ENCODE measurements at regions not wholly inside any gene's neighbourhood (a gene's known extent, or its start where the extent isn't known, plus 50 kb on each side); places are given as distances from the start of the nearest gene placed in this dataset.

DNA sequence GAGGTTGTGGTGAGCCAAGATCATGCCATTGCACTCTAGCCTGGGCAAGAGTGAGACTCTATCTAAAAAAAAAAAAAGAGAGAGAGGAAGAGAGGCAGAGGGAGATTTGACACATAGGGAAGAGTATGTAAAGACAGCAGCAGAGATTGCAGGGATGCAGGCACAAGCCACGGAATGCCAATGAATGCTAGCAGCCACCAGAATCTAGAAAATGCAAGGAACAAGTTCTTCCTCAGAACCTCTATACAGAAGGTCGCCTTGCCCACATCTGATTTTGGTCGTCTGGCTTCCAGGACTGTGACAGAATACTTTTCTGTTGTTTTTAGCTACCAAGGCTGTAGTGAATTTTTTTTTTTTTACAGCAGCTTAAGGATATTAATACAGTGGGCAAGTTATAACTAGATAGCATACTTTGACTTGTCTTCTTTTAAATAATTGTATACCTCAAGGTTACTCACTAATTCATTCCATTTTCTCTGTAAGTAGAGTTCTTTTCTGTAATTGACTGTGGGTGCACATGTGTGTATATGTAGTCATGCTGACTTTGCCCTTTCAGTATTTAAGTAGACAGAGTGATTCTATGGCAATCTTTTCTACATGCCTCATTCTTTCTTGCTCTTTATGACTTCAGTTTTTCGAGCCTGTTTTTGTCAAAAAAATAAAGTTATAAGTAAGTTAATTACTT lies 402.2 kb downstream of the GJA1 start:
- Histone ChIP-seq H3K4me3 (ENCODE audit: low read depth in 1 of 2, low read length in 2 of 2) (no peak overlapping the region), H3K4me1 (ENCODE audit: insufficient read depth, low read length) (no peaks in the 10 kb centered on the region), H3K27me3 (ENCODE audit: control insufficient read depth in 1 of 2, insufficient read depth in 2 of 2, low read length in 2 of 2) (no peaks in the 10 kb centered on the region), H3K9me3 (ENCODE audit: low read length) (no peaks in the 10 kb centered on the region), H3K36me3 (ENCODE audit: insufficient read depth, low read length) (no peaks in the 10 kb centered on the region), H3K27ac (ENCODE audit: low read depth, low read length) (no peak overlapping the region), H3K9ac (ENCODE audit: low read length) (no peak overlapping the region)

DNA sequence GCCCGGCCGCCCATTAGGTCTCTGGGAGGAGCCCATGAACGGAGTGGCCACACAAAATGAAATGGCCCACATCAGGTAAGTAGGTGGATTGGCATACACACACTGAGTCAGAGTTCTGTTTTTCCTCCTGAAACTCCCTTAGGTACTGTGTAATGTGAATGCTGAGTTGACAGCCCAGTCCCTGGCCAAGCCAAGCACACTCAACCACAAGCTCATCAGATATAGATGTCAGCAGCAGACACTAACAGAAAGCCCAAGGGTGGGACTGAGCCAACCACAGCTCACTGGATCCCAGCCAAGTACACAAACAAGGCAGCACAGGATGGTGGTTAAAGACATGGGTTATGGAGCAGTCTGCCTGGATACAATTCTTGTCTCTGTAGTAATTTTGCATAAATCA lies 403.4 kb downstream of the GJA1 start:
- Histone ChIP-seq H3K27ac (ENCODE audit: low read depth, low read length) (no peak overlapping the region), H3K4me3 (ENCODE audit: low read depth in 1 of 2, low read length in 2 of 2) (no peak overlapping the region), H3K9ac (ENCODE audit: low read length) (no peak overlapping the region), H3K27me3 (ENCODE audit: control insufficient read depth in 1 of 2, insufficient read depth in 2 of 2, low read length in 2 of 2) (no peaks in the 10 kb centered on the region), H3K36me3 (ENCODE audit: insufficient read depth, low read length) (no peaks in the 10 kb centered on the region), H3K9me3 (ENCODE audit: low read length) (no peaks in the 10 kb centered on the region), H3K4me1 (ENCODE audit: insufficient read depth, low read length) (no peaks in the 10 kb centered on the region)

DNA sequence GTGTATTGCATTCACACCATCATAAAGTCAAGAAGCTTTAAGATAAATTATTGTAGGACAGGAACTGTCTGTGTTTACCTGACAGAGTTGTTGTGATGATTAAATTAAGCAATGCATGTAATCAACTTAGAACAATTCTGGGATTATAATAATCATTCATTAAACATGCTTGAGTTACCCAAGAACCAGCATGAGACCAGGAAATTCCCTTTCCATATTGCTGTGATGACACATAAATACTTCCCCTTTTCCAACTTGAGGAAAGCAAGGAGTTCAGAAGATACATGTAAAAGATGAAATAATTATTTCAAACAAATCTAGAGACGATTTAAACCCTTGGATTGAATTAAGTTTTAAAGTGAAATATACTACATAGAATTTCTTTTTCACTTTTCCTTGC lies 404.4 kb downstream of the GJA1 start:
- Histone ChIP-seq H3K36me3 (ENCODE audit: insufficient read depth, low read length) (no peaks in the 10 kb centered on the region), H3K27ac (ENCODE audit: low read depth, low read length) (no peak overlapping the region), H3K4me1 (ENCODE audit: insufficient read depth, low read length) (no peaks in the 10 kb centered on the region), H3K9me3 (ENCODE audit: low read length) (no peaks in the 10 kb centered on the region), H3K27me3 (ENCODE audit: control insufficient read depth in 1 of 2, insufficient read depth in 2 of 2, low read length in 2 of 2) (no peaks in the 10 kb centered on the region), H3K9ac (ENCODE audit: low read length) (no peak overlapping the region), H3K4me3 (ENCODE audit: low read depth in 1 of 2, low read length in 2 of 2) (no peak overlapping the region)

DNA sequence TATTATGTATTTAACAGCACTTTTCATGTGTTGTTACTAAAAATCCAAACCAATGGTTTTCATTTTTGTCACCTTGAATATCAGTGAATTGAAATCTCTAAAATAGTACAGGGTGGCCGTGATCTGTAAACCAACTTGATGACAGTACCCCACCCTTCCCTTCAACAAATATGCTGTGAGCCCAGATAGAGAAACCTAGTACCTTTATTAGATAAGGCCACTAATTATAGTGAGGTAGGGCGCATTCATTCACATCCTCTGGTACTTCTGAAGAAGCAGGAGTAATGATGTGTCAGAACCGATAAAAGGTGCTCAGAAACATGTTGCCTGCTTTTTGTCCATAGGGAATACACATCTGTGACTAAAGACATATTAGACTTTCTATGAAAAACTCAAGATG lies 409.5 kb downstream of the GJA1 start:
- no peak overlapping the region for H3K27ac ChIP-seq (ENCODE audit: low read depth, low read length)
- H3K27me3 ChIP-seq (ENCODE audit: control insufficient read depth in 1 of 2, insufficient read depth in 2 of 2, low read length in 2 of 2): no peaks in the 10 kb centered on the region
- no peak overlapping the region for H3K9ac ChIP-seq (ENCODE audit: low read length)
- H3K4me3 ChIP-seq (ENCODE audit: low read depth in 1 of 2, low read length in 2 of 2): no peak overlapping the region
- no peaks in the 10 kb centered on the region for H3K9me3 ChIP-seq (ENCODE audit: low read length)
- no peaks in the 10 kb centered on the region for H3K36me3 ChIP-seq (ENCODE audit: insufficient read depth, low read length)
- H3K4me1 ChIP-seq (ENCODE audit: insufficient read depth, low read length): no peaks in the 10 kb centered on the region

DNA sequence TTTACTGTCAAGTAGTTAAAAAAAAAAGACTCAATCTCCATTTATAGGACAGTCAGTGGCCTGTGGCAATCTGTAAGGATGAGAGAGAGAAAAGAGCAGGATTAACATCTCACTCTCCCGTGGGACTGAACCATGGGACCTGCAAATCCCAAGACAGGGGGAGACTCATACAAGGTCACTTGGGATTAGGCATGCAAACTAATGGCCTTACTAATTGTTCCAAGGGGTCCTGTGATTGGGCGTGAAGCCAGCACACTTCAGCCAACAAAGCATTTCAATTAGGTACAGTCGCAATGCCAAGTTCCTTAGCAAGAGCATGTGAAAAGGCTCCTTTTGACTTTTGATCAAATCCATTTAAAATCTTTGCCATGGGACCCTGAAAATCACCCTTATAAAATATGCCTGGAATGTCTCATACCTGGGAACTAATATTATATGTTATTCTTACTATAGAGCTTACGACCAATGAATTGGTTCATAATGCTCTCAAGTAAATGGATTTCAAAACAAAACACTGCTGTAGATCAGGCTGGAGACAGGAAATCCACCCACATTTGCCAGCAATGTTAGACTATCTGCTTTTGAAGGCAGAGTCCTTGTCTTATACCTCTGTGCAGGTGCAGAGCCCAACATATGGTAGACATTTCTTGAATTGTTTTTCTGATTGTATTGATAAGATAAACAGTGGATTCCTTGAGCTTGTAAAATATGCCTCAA lies 412.5 kb downstream of the GJA1 start:
- H3K4me3 ChIP-seq (ENCODE audit: low read depth in 1 of 2, low read length in 2 of 2): no peak overlapping the region
- H3K9ac ChIP-seq (ENCODE audit: low read length): no peak overlapping the region
- no peaks in the 10 kb centered on the region for H3K27me3 ChIP-seq (ENCODE audit: control insufficient read depth in 1 of 2, insufficient read depth in 2 of 2, low read length in 2 of 2)
- H3K9me3 ChIP-seq (ENCODE audit: low read length): no peaks in the 10 kb centered on the region
- no peak overlapping the region for H3K27ac ChIP-seq (ENCODE audit: low read depth, low read length)
- no peaks in the 10 kb centered on the region for H3K36me3 ChIP-seq (ENCODE audit: insufficient read depth, low read length)
- no peaks in the 10 kb centered on the region for H3K4me1 ChIP-seq (ENCODE audit: insufficient read depth, low read length)

DNA sequence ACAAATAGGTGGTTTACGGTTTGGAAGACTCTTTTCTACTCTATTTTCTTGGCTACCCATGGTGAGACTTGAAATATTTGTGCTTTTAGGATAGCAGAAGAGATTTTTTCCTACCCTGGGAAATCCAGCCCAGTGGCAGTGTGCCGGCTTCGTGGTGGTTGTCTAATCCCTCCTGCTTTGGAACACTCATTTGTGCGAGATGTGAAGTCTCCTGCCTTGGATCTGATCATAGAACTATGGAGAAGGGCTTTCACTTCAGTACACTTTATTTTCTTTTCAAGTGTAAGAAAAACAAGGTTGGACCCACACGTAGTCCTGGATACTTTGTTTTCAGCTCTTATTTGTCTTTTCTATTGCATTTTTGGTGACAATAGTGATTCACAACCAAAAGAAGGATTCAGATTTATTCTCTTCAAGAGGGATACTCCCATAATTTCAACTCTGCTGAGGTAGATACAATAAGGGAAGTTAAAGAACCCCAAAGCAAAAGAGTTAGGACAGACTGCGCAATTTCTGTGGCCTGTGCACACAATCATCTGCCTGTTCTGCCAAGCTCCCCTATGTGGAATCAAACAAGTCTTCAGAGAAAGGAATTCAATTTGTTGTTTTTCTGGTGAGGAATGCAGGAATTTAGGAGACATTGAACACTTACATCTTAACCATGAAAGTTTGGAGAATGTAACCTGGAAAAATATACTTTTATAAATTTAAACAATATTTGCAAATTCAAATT lies 413.2 kb downstream of the GJA1 start:
- H3K27ac ChIP-seq (ENCODE audit: low read depth, low read length): no peak overlapping the region
- no peaks in the 10 kb centered on the region for H3K36me3 ChIP-seq (ENCODE audit: insufficient read depth, low read length)
- H3K4me3 ChIP-seq (ENCODE audit: low read depth in 1 of 2, low read length in 2 of 2): no peak overlapping the region
- H3K9ac ChIP-seq (ENCODE audit: low read length): no peak overlapping the region
- H3K4me1 ChIP-seq (ENCODE audit: insufficient read depth, low read length): no peaks in the 10 kb centered on the region
- H3K9me3 ChIP-seq (ENCODE audit: low read length): no peaks in the 10 kb centered on the region
- H3K27me3 ChIP-seq (ENCODE audit: control insufficient read depth in 1 of 2, insufficient read depth in 2 of 2, low read length in 2 of 2): no peaks in the 10 kb centered on the region

DNA sequence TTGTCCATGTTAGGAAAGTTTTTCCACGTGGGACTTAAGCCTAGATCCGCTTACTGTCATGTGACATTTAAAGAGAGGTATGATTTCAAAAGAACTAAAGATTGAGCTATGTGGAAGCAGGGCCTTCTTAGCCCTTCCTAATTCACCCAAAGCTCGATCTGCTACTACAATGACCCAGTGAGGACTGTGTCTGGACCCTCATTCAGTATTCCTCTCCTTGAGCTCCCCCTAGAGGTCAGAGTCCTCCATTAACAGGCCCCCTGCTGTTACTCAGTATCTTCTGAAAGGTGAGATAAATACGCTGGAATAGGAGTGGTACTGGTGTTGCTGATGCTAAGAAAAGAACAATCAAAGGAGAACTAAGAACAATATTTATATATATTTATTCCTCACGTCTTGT lies 414.0 kb downstream of the GJA1 start:
- Histone ChIP-seq H3K9ac (ENCODE audit: low read length) (no peak overlapping the region), H3K27ac (ENCODE audit: low read depth, low read length) (no peak overlapping the region), H3K36me3 (ENCODE audit: insufficient read depth, low read length) (no peaks in the 10 kb centered on the region), H3K9me3 (ENCODE audit: low read length) (no peaks in the 10 kb centered on the region), H3K4me3 (ENCODE audit: low read depth in 1 of 2, low read length in 2 of 2) (no peak overlapping the region), H3K4me1 (ENCODE audit: insufficient read depth, low read length) (no peaks in the 10 kb centered on the region), H3K27me3 (ENCODE audit: control insufficient read depth in 1 of 2, insufficient read depth in 2 of 2, low read length in 2 of 2) (no peaks in the 10 kb centered on the region)

DNA sequence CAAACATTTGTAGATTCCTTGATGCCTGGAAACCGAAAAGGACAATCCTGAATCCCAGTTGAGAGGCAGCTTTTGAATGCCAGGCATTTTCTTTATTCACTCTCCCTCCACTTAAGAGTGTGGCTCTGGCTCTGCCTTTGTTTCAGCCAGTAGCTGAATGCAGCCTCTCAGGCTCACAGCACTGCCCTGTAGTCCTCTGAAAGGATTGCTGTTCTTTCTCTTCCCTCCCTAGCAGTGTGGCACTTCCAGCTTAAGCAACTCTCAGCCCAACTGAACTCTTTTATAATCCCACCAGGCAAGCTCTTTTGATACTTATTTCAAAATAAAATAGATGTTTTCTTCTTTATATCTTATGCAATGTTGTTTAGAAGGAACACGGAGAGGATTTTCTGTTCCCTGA lies 415.6 kb downstream of the GJA1 start:
- Histone ChIP-seq H3K4me3 (ENCODE audit: low read depth in 1 of 2, low read length in 2 of 2) (no peak overlapping the region), H3K27me3 (ENCODE audit: control insufficient read depth in 1 of 2, insufficient read depth in 2 of 2, low read length in 2 of 2) (no peaks in the 10 kb centered on the region), H3K36me3 (ENCODE audit: insufficient read depth, low read length) (no peaks in the 10 kb centered on the region), H3K4me1 (ENCODE audit: insufficient read depth, low read length) (no peaks in the 10 kb centered on the region), H3K9ac (ENCODE audit: low read length) (no peak overlapping the region), H3K27ac (ENCODE audit: low read depth, low read length) (no peak overlapping the region), H3K9me3 (ENCODE audit: low read length) (no peaks in the 10 kb centered on the region)

DNA sequence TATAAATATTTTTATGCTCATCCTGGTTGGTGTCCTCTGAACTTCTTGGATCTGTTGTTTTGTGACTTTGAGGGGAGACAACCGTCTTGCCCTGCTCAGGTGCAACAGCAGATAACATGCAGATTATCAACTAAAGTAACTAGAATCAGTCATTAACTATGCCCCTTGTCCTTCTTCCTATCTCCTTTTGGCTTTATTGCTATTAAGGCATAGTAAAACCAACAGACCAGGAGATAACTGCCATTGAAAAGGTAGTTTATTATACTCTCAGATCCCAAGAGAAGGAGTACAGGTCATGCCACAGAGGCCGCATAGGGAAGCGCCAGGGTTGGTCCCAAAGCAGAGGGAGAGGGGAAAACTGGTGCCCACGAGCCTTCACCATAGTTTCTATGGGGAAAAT lies 418.2 kb downstream of the GJA1 start:
- H3K4me1 ChIP-seq (ENCODE audit: insufficient read depth, low read length): no peaks in the 10 kb centered on the region
- H3K9ac ChIP-seq (ENCODE audit: low read length): no peak overlapping the region
- H3K9me3 ChIP-seq (ENCODE audit: low read length): no peaks in the 10 kb centered on the region
- H3K4me3 ChIP-seq (ENCODE audit: low read depth in 1 of 2, low read length in 2 of 2): no peak overlapping the region
- no peaks in the 10 kb centered on the region for H3K27me3 ChIP-seq (ENCODE audit: control insufficient read depth in 1 of 2, insufficient read depth in 2 of 2, low read length in 2 of 2)
- no peak overlapping the region for H3K27ac ChIP-seq (ENCODE audit: low read depth, low read length)
- H3K36me3 ChIP-seq (ENCODE audit: insufficient read depth, low read length): no peaks in the 10 kb centered on the region

DNA sequence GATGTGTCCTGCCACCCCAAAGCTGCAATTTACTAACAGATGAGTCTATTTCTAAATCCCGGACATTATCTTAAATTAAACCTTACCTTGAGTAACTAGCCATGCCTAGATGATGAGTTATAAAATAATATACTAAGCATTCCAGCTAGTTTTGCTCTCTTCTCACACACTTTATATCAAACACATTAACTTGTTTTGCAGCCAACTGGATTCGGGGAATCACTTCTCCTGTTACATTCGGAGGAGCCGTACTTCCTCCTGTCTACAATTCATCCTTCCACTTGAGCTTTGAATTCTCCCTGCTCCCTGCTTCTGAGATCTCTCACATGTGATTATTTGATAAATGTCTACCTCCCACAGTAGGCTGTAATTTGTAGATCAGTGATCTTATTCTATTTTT lies 420.1 kb downstream of the GJA1 start:
- no peaks in the 10 kb centered on the region for H3K4me1 ChIP-seq (ENCODE audit: insufficient read depth, low read length)
- H3K9ac ChIP-seq (ENCODE audit: low read length): no peak overlapping the region
- H3K36me3 ChIP-seq (ENCODE audit: insufficient read depth, low read length): no peaks in the 10 kb centered on the region
- H3K4me3 ChIP-seq (ENCODE audit: low read depth in 1 of 2, low read length in 2 of 2): no peak overlapping the region
- H3K27ac ChIP-seq (ENCODE audit: low read depth, low read length): no peak overlapping the region
- H3K9me3 ChIP-seq (ENCODE audit: low read length): no peaks in the 10 kb centered on the region
- H3K27me3 ChIP-seq (ENCODE audit: control insufficient read depth in 1 of 2, insufficient read depth in 2 of 2, low read length in 2 of 2): no peaks in the 10 kb centered on the region

DNA sequence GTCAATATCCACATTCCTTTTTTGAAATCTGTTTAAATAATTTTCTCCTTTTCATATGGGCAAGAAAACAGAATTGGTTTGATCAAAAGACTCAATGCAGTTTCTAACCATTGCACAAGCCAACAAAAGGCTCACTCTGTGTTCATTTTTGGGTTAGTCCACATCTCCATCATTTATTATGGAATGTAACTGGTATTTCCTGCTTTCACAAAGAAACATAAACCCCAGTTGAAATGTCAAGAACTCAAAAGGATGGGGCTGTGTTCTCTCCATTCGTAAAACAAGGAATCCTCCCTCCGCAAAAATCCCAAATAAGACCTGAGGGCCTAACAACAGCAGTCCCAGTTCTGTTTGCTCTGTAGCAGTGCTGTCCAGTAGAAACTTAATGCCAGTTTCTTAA lies 420.9 kb downstream of the GJA1 start:
- Histone ChIP-seq H3K27ac (ENCODE audit: low read depth, low read length) (no peak overlapping the region), H3K4me3 (ENCODE audit: low read depth in 1 of 2, low read length in 2 of 2) (no peak overlapping the region), H3K36me3 (ENCODE audit: insufficient read depth, low read length) (no peaks in the 10 kb centered on the region), H3K4me1 (ENCODE audit: insufficient read depth, low read length) (no peaks in the 10 kb centered on the region), H3K9ac (ENCODE audit: low read length) (no peak overlapping the region), H3K9me3 (ENCODE audit: low read length) (no peaks in the 10 kb centered on the region), H3K27me3 (ENCODE audit: control insufficient read depth in 1 of 2, insufficient read depth in 2 of 2, low read length in 2 of 2) (no peaks in the 10 kb centered on the region)

All from muscle layer of colon (tissue), 2 donors.